HG03378 (cell line): ENCODE measurements at regions not wholly inside any gene's neighbourhood (a gene's known extent, or its start where the extent isn't known, plus 50 kb on each side); places are given as distances from the start of the nearest gene placed in this dataset.

ENCODE experiments used
- ATAC-seq: cut with Tn5 transposase; IDR thresholded peaks from one replicate; pipeline ENCODE4 v1.9.1; 2021; ENCODE audit warnings: mild to moderate bottlenecking, moderate library complexity; ENCODE audit not compliant: unreplicated experiment

- no peak for ATAC-seq
Observed at GRCh38 chr10:88194041-88194887, 330.8 kb downstream of the PTEN start.

DNA sequence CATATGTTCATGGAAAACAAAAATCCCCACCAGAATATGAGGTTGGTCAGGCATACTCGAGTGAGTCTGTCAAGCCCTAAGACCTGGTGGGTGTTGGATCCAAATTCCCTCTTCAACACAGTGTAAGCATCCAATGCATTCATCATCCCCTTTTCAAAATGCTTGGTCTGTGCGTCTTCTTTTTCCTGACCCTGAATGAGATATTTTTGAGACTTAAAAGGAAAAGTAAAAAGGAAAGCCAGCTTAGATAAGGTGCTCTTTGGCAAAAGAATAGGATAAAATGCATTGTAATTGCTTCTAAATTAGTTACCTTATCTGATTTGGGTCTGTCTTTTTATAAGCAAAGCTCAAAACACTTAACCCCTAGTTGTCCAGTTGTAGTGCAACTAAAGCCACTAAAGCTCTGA is 331.5 kb downstream of the PTEN start:
- no peak for ATAC-seq

DNA sequence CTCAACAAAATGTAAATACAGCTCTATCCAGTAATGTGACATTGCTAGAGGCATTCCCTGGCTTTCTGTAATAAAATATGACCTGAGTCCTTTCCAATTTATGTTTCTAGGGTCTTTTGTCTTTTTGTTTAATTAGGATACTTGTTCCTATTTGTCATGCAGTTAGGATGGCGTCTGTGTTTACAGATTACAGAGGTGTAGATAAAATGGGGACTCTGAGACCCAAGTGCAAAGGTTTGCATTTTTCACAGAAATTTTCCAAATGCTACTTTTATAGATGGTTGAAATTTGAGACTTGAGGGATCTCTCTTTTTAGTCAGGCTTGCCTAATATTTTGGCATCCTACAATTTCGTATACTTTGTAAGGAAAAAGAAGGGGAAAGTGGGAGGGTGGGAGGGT is 332.4 kb downstream of the PTEN start:
- ATAC-seq, result no peak

DNA sequence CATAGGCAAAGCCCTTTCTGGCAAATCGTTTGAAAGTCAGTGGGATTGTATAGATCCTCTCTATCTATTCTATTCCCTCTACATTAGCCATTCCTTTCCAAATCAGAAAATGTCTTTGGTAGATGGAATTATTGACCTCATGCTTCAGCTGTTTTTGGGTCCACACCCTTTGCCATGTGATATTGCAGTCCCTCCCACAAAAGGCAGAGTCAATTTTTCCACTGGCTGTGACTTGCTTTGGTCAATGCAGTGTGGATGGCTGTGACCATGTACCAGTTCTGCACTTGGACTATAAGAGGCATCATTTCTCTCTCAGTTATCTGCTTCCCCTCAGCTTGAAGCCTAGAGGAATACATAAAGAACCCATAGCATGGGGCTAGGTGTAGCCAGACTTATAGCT is 332.9 kb downstream of the PTEN start:
- ATAC-seq, result no peak

- ATAC-seq, result no peak
Observed at GRCh38 chr10:88198023-88198422, 334.6 kb downstream of the PTEN start.

GRCh38 chr10:88200312-88201032 is 337.0 kb downstream of the PTEN start:
- no peak for ATAC-seq

DNA sequence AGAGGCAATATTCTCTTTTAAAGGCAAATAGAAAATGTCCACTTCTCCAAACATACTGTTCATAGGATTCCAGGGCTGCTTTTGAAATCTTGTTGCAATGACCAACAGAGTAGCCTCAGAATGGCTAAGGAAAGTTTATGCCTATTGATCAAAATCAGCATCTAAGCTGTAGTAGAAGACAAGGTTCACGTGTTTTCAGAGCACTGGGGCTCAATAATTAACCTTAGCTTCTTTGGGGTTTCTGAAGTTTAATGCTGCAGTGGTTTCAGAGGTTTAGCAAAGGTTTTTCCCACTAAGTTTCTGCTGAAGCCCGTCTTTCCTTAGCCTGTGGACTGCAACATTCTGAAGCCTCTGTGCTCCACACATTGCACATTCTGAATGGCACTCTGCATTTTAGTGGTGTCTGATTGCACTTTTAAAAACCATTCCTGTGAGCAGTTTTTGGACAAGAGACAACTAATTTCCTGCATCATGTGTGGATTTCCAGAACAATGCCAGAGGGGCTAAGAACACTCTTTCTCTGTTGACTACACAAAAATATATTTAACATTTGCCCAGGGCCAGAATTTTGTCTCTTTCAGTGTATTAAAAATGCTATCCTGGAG is 342.5 kb downstream of the PTEN start:
- peak; percentile 60 for ATAC-seq

DNA sequence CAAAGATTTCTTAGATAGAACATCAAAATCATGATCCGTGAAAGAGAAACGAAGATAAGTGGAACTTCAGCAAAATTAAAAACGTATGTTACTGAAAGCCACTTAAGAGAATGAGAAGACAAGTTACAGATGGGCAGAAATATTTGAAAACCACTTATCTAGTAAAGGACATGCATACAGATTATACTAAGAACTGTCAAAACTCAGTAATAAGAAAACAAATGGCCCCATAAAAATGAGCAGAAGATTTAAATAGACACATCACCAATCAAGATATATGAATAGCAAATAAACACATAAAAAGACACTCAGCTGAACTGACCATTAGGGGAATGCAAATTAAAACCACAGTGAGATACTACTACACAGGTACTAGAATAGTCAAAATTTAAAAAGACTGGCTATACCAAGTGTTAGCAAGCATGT is 343.7 kb downstream of the PTEN start:
- ATAC-seq, result no peak

DNA sequence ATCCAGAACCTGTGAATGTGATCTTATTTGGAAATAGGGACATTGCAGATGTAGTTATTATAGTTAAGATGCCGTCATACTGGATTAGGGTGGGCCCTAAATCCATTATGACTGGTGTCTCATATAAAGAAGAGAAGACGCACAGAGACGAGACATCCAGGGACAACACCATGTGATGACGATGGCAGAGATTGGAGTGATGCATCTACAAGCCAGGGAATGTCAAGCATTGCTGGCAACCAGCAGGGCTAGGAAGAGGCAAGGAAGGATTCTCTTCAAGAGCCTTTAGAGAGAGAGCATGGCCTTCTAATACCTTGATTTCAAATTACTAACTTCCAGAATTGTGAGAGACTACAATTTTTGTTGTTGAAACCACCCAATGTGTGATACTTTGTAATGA is 345.8 kb downstream of the PTEN start:
- ATAC-seq, result no peak

GRCh38 chr10:88209837-88210561 is 346.6 kb downstream of the PTEN start:
- ATAC-seq, result no peak

DNA sequence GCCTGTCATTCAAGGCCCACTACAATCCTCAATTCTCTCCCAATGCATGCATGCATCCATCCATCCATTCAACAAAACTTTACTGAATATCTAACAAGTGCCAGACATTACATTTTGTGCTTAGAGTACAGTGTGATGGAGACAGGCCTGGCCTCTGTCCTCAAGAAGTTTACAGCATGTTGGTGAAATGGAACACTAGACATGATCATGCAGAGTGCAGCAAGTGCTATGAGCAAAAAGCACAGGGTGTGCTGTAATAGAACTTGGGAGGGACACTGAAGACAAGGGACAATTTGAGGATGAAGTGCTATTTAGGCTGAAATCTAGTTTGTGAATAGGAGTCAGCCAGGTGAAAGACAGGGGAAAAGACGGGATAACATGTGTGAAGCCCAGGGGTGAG is 347.8 kb downstream of the PTEN start:
- no peak for ATAC-seq

DNA sequence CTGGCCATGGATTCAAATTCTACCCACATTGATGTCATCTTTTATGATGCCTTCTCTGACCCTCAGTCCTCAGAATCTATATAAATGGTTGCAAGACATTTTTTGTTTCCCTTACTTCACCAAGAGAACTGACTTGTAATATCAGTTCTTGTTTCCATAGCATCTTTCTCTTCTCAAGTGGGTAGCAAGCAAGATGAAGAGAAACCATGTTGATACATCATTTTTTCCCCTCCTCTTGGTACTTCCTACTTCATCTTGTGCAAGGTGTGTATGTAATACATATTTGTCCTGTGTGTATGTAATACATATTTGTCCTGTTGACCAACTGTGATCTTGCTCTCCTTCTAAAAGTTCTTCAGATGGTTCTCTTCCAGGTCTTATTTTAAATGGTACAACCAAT is 348.6 kb downstream of the PTEN start:
- no peak for ATAC-seq

DNA sequence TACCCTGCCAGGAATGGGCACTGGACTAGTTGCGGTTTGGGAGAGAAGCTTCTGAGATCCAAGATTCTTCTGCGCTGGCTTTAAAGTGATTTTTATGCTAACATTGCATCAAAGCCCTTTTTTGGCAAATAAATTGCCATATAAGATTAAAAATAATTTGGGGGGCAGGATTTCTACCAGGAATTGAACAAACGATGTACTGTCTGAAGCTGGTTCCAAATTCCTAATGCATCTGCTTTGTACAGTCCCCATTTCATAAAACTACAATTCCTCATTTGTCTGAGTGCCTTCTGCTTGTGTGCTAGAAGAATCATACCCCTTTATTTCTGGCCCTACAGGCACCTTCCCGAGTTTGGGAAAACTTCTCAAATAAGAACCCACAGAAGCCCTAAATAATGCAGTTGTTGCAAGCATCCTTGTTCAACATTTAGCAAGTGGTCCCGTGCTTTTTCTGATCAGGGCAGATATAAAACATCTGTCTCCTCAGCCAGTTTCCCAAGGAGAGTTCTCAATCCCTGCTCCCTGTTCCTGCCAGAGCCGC is 349.7 kb downstream of the PTEN start:
- ATAC-seq, result no peak

- ATAC-seq, result no peak
Observed at GRCh38 chr10:88216976-88217375, 353.6 kb downstream of the PTEN start.

DNA sequence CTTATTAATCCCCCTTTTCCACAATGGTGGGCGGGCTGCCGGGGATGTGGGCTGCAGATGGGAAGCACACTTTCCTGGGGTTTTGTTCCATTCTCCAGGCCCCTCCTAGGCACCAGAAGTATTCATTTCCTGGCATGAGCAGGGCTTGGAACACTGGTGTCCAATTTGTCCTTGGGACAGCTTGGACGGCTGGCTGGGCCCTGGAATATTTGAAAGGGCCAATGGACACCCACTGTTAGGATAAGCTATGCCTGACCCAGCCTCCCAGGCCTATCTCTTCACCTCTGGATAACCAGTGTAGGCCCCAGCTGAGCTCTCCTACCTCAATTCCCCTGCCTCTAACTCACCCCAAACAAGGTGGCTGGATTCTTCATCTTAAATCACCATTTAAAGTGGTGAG is 354.9 kb downstream of the PTEN start:
- ATAC-seq, result no peak

DNA sequence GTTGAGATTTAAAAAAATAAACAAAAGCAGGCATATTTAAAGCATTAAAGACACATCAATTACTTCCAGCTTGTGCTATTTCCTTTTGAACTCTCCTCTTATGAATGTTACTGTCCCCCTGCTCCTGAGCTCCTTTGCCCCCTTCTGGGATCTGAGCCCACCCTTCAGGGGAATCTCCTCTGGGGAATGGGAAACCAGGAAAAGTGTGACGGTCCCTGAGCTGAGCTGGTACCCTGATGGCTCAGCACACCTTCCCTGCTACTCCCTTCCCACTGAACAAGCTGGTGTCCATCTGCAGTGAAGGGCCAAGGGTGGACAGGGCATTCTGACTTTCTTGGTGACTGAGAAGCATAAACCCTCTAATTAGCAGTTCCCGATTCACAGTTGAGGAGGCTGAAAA is 356.3 kb downstream of the PTEN start:
- ATAC-seq, result no peak

GRCh38 chr10:88221010-88221973 is 357.9 kb downstream of the PTEN start:
- no peak for ATAC-seq

DNA sequence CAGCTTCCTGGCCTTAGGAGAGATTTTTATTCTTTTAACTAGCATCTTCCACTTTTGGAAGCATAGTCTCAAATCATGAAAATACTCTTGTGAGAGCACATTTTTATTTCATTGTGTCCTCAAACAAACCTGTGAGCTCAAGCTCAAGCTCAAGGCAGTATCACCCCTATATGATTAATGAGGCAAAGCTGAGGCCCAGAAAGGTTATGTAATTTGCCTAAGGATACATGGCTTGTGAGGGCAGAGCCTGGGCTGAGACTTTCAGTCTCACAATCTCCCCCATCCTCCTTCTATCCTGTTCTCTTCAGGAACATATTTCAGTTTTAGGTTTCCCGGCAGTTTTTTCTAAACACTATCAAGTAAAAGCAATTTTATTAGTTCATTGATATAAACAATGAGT is 359.5 kb downstream of the PTEN start:
- no peak for ATAC-seq
